Progenitor cell of endocrine pancreas (in vitro differentiated cells): ENCODE measurements at regions not wholly inside any gene's neighbourhood (a gene's known extent, or its start where the extent isn't known, plus 50 kb on each side); places are given as distances from the start of the nearest gene placed in this dataset.
"Not testable (repeated sequence)": the region's sequence is repeated elsewhere in the genome, so short reads cannot be mapped to it uniquely, and the experiment has no call there.

Source experiments
- DNase-seq: peaks from one replicate; pipeline ENCODE4 v3.0.0; 2021; ENCODE audit warnings: low spot score; ENCODE audit not compliant: unreplicated experiment
- H3K27ac Mint-ChIP-seq: 2 replicates; pipeline ENCODE4 v1.8.0; 2021; ENCODE audit warnings: mild to moderate bottlenecking, moderate library complexity, mixed read lengths
- H3K27me3 Mint-ChIP-seq: 2 replicates; pipeline ENCODE4 v1.8.0; 2021; ENCODE audit warnings: mixed read lengths
- H3K36me3 Mint-ChIP-seq: 2 replicates; pipeline ENCODE4 v1.8.0; 2022; ENCODE audit warnings: mixed read lengths; ENCODE audit not compliant: insufficient read depth
- H3K4me1 Mint-ChIP-seq: 2 replicates; pipeline ENCODE4 v1.8.0; 2021; ENCODE audit warnings: low read depth, mixed read lengths
- H3K4me3 Mint-ChIP-seq: 2 replicates; pipeline ENCODE4 v1.8.0; 2021; ENCODE audit warnings: low read depth, mild to moderate bottlenecking, moderate library complexity, mixed read lengths
- H3K9me3 Mint-ChIP-seq: 2 replicates; pipeline ENCODE4 v1.8.0; 2021; ENCODE audit warnings: low read depth, mixed read lengths
- TF ChIP-seq, protein P1 (sequence below): fragments of 200-600 bp; sonication (generic); IDR thresholded peaks from one replicate; pipeline ENCODE4 v1.5.0; 2021; ENCODE audit warnings: antibody characterized with exemption, mild to moderate bottlenecking; ENCODE audit not compliant: unreplicated experiment

- Mint-ChIP-seq H3K36me3 (no peaks in the 10 kb centered on the region), H3K9me3 (no peaks in the 10 kb centered on the region), H3K27me3 (no peaks in the 10 kb centered on the region), H3K4me3 (no peak overlapping the region), H3K27ac (no peak overlapping the region), H3K4me1 (peaks cover 8% of the 10 kb centered on the region)
- TF ChIP-seq, protein P1, sequence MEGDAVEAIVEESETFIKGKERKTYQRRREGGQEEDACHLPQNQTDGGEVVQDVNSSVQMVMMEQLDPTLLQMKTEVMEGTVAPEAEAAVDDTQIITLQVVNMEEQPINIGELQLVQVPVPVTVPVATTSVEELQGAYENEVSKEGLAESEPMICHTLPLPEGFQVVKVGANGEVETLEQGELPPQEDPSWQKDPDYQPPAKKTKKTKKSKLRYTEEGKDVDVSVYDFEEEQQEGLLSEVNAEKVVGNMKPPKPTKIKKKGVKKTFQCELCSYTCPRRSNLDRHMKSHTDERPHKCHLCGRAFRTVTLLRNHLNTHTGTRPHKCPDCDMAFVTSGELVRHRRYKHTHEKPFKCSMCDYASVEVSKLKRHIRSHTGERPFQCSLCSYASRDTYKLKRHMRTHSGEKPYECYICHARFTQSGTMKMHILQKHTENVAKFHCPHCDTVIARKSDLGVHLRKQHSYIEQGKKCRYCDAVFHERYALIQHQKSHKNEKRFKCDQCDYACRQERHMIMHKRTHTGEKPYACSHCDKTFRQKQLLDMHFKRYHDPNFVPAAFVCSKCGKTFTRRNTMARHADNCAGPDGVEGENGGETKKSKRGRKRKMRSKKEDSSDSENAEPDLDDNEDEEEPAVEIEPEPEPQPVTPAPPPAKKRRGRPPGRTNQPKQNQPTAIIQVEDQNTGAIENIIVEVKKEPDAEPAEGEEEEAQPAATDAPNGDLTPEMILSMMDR, result no peak
- no peak for DNase-seq
Observed at GRCh38 chr1:221246628-221247415, 367.6 kb downstream of the HLX start.

DNA sequence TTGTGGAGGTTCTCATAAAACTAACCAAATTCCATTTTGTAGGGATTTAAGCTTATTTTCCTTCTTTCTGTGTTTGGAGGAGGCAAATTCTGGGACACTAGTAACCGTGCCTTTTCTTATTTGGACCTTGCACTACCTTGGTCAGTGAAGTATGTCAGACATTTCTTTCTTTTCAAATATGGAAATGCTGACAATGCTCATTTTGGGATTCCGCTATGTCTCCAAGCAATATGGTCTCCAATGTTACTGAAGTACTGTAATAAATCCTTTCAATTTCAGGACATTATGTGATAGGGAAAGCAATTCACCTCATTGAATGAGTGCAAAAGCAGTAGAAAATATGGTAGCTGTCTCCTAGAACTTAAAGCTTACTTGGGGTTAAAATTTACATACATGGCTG is 372.3 kb downstream of the HLX start:
- Mint-ChIP-seq H3K4me3 (no peak overlapping the region), H3K9me3 (no peaks in the 10 kb centered on the region), H3K27me3 (no peaks in the 10 kb centered on the region), H3K36me3 (no peaks in the 10 kb centered on the region), H3K27ac (no peak overlapping the region), H3K4me1 (no peaks in the 10 kb centered on the region)
- DNase-seq, result no peak
- TF ChIP-seq, protein P1, result no peak

GRCh38 chr1:221254813-221255212 is 375.6 kb downstream of the HLX start:
- DNase-seq, result no peak
- TF ChIP-seq, protein P1, result no peak
- Mint-ChIP-seq H3K4me1 (no peaks in the 10 kb centered on the region), H3K9me3 (peaks cover 11% of the 10 kb centered on the region), H3K27ac (no peak overlapping the region), H3K27me3 (no peaks in the 10 kb centered on the region), H3K36me3 (no peaks in the 10 kb centered on the region), H3K4me3 (no peak overlapping the region)

DNA sequence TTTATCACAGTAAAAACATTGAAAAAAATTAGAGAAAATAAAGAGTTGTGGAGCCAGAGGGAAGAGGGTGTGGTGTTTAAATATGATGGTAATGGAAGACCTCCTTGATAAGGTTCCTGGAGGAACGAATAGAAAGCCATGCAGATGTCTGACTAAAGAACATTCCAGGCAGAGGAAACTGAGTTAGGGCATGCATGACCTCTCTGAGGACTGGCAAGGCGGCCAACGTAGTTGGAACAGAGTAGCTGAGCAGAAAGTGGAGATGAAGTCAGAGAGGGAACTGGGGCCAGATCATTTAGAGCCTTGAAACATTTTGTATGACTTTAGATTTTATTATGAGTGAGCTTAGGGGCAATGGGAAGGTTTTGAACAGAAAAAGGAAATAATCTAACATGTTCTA is 377.5 kb downstream of the HLX start:
- peaks cover 16% of the 10 kb centered on the region for H3K9me3 Mint-ChIP-seq

DNA sequence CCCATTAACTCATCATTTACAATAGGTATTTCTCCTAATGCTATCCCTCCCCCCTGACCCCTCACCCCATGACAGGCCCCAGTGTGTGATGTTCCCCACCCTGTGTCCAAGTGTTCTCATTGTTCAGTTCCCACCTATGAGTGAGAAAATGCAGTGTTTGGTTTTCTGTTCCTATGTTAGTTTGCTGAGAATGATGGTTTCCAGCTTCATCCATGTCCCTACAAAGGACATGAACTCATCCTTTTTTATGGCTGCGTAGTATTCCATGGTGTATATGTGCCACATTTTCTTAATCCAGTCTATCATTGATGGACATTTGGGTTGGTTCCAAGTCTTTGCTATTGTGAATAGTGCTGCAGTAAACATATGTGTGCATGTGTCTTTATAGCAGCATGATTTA is 378.3 kb downstream of the HLX start:
- not testable (repeated sequence) for H3K27ac Mint-ChIP-seq, H3K4me3 Mint-ChIP-seq

More for the DNA sequence above, 377.5 kb downstream of the HLX start:
- TF ChIP-seq, protein P1, result no peak
- DNase-seq, result no peak
- Mint-ChIP-seq H3K36me3 (no peaks in the 10 kb centered on the region), H3K27ac (no peak overlapping the region), H3K27me3 (no peaks in the 10 kb centered on the region), H3K4me1 (no peaks in the 10 kb centered on the region), H3K4me3 (no peak overlapping the region)

GRCh38 chr1:221262677-221263076 is 383.4 kb downstream of the HLX start:
- H3K36me3 Mint-ChIP-seq, H3K4me1 Mint-ChIP-seq, H3K27ac Mint-ChIP-seq, H3K4me3 Mint-ChIP-seq, DNase-seq, H3K27me3 Mint-ChIP-seq: not testable (repeated sequence)
- H3K9me3 Mint-ChIP-seq, result peaks cover 23% of the 10 kb centered on the region

More for the DNA sequence above, 378.3 kb downstream of the HLX start:
- H3K36me3 Mint-ChIP-seq, H3K4me1 Mint-ChIP-seq, DNase-seq, H3K27me3 Mint-ChIP-seq: not testable (repeated sequence)
- H3K9me3 Mint-ChIP-seq, result peaks cover 23% of the 10 kb centered on the region
